T47D (cell line): ENCODE measurements at regions not wholly inside any gene's neighbourhood (a gene's known extent, or its start where the extent isn't known, plus 50 kb on each side); places are given as distances from the start of the nearest gene placed in this dataset.

ENCODE experiments used
- DNase-seq, 2 experiments: peaks; one replicate each; pipeline versions ENCODE4 v3.0.0 to v3.0.0-alpha.2; 2011 to 2012; ENCODE audit warnings: low read depth in 1 of 2, low spot score in 1 of 2
- JUND ChIP-seq: IDR thresholded peaks from 2 replicates; pipeline ENCODE4 v1.6.1; 2012; ENCODE audit warnings: low read depth
- in situ Hi-C: cut with HindIII; loops from 2 replicates; pipeline ENCODE4 v1.10.0; 2016; ENCODE audit warnings: low sequenced_read_pairs, low pct_unique_long_range_greater_than_20kb

- no peak for TF ChIP-seq JUND
- in situ Hi-C loops: no loop called here
- DNase-seq: no peak
Measured at GRCh38 chr13:29975283-29975682, 124.9 kb upstream of the UBL3 start.

GRCh38 chr13:29969286-29969685 is 118.9 kb upstream of the UBL3 start:
- no peak for DNase-seq
- in situ Hi-C loops: no loop called here
- no peak for TF ChIP-seq JUND

GRCh38 chr13:29964181-29964845 is 113.9 kb upstream of the UBL3 start:
- no peak for DNase-seq
- in situ Hi-C loops: no loop called here
- no peak for TF ChIP-seq JUND

- DNase-seq: no peak
- in situ Hi-C loops: no loop called here
- TF ChIP-seq JUND: no peak
Measured at GRCh38 chr13:29963089-29963488, 112.7 kb upstream of the UBL3 start.

DNA sequence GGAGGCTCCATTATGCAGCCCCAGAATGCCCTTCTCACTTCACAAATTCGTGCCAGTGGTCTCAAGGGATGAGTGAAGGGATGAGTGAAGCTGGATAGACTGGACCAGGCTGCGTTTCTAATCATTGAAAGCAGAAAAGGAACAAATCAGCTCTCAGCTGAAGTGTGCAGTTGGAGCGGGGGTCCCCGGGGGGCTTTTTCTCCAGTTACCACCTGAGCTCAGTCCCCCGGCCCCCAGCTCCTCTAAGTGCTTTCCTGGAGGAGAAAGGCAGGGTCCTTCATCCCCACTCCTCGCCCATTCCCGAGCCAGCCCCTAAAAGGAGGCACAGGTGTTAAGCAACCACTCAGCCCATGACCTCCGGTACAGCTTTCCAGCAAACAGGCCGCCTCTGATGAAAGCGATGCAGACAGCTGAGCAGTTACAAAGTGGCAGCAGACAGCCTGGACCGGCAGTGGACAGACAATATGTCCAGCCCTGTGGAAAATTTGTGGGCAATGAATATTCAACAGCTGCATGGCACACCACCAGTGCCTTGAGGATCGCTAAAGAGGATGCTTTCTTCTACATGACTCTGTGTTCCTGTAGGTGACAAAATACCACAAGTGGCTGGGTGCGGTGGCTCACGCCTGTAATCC is 110.7 kb upstream of the UBL3 start:
- in situ Hi-C loops: no loop called here

DNA sequence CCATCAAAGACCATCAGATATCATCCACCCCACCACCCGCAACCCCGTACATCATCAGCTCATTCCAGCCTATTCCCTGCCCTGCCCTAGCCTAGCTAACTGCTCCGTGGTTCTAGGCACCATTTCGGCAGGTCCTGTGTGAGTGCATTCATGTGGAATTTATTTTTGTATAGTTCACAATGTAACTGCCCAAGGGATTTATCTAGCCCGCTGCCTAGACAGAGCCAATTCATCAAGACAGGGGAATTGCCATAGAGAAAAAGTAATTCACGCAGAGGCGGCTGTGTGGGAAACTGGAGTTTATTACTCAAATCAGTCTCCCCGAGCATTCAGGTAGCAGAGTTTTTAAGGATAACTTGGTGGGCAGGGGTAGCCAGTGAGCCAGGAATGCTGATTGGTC is 109.2 kb upstream of the UBL3 start:
- no peak for DNase-seq
- no peak for TF ChIP-seq JUND
- in situ Hi-C loops: no loop called here

More for the DNA sequence above, 110.7 kb upstream of the UBL3 start:
- no peak for DNase-seq
- TF ChIP-seq JUND: no peak

DNA sequence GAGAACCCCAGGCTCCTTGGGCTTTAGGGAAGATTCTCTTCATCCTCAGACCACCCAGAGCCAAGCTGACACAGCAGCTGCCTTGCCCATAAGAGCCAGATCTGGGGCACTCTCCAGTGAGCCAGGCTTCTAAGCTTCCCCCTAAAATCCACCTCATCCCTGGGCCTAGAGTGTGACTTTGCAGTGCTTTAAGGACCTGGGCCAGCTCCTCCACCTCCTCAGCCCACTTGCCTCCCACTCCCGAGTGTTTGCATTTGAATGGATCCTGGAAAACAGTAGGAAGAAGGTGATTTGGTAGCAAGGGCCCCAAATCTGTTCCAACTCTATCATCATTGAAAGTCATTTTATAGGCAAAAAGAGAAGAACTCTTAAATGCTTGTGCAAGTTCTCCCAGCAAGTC is 108.7 kb upstream of the UBL3 start:
- in situ Hi-C loops: no loop called here
- DNase-seq: no peak
- TF ChIP-seq JUND: no peak

- DNase-seq: no peak
- TF ChIP-seq JUND: no peak
- in situ Hi-C loops: no loop called here
Measured at GRCh38 chr13:29958476-29958875, 108.1 kb upstream of the UBL3 start.

GRCh38 chr13:29957320-29957719 is 106.9 kb upstream of the UBL3 start:
- DNase-seq: peak; percentile 16 to 23
- in situ Hi-C loops: no loop called here
- no peak for TF ChIP-seq JUND

DNA sequence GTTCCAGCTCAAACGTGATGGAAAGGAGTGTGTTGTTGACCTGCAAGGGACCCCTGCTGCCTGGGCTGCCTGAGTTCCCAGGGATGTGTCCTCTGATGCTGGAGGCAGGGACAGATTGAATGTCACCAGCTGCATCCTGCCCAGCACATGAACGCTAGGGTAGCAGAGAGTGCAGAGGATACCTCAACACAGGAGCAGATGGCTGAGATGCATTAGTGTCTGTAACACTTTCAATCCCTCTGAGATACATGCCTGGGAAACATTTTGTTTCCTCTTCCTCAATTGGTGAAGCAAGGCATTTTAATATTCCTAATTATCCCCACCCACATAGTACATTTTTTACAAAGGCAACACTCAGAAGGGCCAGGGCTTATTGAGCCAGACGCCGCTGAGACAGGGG is 106.4 kb upstream of the UBL3 start:
- no peak for DNase-seq
- in situ Hi-C loops: no loop called here
- no peak for TF ChIP-seq JUND

DNA sequence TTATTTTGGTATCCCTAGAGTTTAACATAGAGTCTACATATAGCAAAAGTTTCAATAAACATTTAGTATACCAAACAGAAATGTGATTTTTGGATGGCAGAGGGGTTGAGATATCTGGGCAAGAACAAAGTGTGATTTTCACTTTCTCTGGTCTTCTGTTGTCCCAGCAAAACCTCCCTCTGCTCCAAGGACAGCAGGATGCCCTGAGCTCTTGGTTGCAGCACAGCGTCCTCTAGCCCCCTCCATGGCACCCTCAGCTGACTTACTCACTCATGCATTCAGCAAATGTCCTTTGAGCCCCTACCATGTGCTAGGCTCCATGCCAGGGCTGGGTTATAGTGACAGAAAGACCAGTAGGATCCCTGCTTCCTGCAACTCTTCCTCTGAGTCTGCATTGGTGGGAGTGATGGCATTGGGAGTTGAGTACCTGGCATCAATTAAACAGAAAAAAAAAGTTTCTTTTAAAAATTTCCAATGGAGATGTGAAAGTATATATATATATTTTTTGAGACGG is 104.8 kb upstream of the UBL3 start:
- in situ Hi-C loops: no loop called here
- TF ChIP-seq JUND: no peak
- no peak for DNase-seq

- in situ Hi-C loops: no loop called here
- no peak for TF ChIP-seq JUND
- no peak for DNase-seq
Measured at GRCh38 chr13:29954082-29955028, 103.9 kb upstream of the UBL3 start.

- no peak for DNase-seq
- in situ Hi-C loops: no loop called here
- TF ChIP-seq JUND: no peak
Measured at GRCh38 chr13:29953542-29953941, 103.1 kb upstream of the UBL3 start.
